SU-DHL-6 (cell line): ENCODE measurements at regions not wholly inside any gene's neighbourhood (a gene's known extent, or its start where the extent isn't known, plus 50 kb on each side); places are given as distances from the start of the nearest gene placed in this dataset.
"Not testable (repeated sequence)": the region's sequence is repeated elsewhere in the genome, so short reads cannot be mapped to it uniquely, and the experiment has no call there.

Experiments used
- CTCF ChIP-seq: fragments of 200-600 bp; sonication (generic); IDR thresholded peaks from one replicate; pipeline ENCODE4 v1.5.1; 2017; ENCODE audit warnings: antibody characterized with exemption, mild to moderate bottlenecking, low read length, moderate library complexity; ENCODE audit not compliant: insufficient read depth, poor library complexity, severe bottlenecking
- EZH2phosphoT487 ChIP-seq: fragments of 200-600 bp; sonication (generic), shearing (Covaris generic); conservative IDR thresholded peaks from 2 replicates; pipeline ENCODE4 v1.6.1; 2018; ENCODE audit warnings: mild to moderate bottlenecking, antibody characterized with exemption, low read length, moderate library complexity, mixed read lengths

- TF ChIP-seq CTCF, EZH2phosphoT487: not testable (repeated sequence)
Observed at GRCh38 chr13:80522463-80522862, 181.5 kb upstream of the SPRY2 start.
